OCI-LY1 (cell line): ENCODE measurements at regions not wholly inside any gene's neighbourhood (a gene's known extent, or its start where the extent isn't known, plus 50 kb on each side); places are given as distances from the start of the nearest gene placed in this dataset.

Source experiments
- H2AFZ ChIP-seq: fragments of 200-600 bp; sonication (generic), shearing (Covaris generic); 2 replicates; pipeline ENCODE4 v1.6.0; 2014; ENCODE audit warnings: antibody characterized with exemption, mild to moderate bottlenecking, low read length
- H3F3A ChIP-seq: fragments of 200-600 bp; sonication (generic), shearing (Covaris generic); 2 replicates; pipeline ENCODE4 v1.6.0; 2014; ENCODE audit warnings: mild to moderate bottlenecking, antibody characterized with exemption, low read length, moderate library complexity; ENCODE audit not compliant: insufficient read depth
- H3K27ac ChIP-seq: fragments of 200-600 bp; sonication (generic); 2 replicates; pipeline ENCODE4 v1.5.1; 2014; ENCODE audit warnings: low read length, mixed run types, mild to moderate bottlenecking, low read depth; ENCODE audit not compliant: poor library complexity, severe bottlenecking
- H3K27me3 ChIP-seq: fragments of 200-600 bp; sonication (generic); 2 replicates; pipeline ENCODE4 v1.6.0; 2014; ENCODE audit warnings: antibody characterized with exemption, mild to moderate bottlenecking, low read length, moderate library complexity; ENCODE audit not compliant: insufficient read depth
- H3K36me3 ChIP-seq: fragments of 200-600 bp; sonication (generic); 2 replicates; pipeline ENCODE4 v1.6.1; 2014; ENCODE audit warnings: mild to moderate bottlenecking, antibody characterized with exemption, low read length, moderate library complexity, mixed read lengths; ENCODE audit not compliant: insufficient read depth
- H3K4me1 ChIP-seq: fragments of 200-600 bp; sonication (generic); 2 replicates; pipeline ENCODE4 v1.5.1; 2014; ENCODE audit warnings: mild to moderate bottlenecking, low read length, moderate library complexity; ENCODE audit not compliant: insufficient read depth, severe bottlenecking
- H3K4me2 ChIP-seq: fragments of 200-600 bp; sonication (generic), shearing (Covaris generic); 2 replicates; pipeline ENCODE4 v1.6.1; 2014; ENCODE audit warnings: low read length
- H3K4me3 ChIP-seq: fragments of 200-600 bp; sonication (generic); 2 replicates; pipeline ENCODE4 v1.5.1; 2014; ENCODE audit warnings: low read length, low read depth, mild to moderate bottlenecking, mixed read lengths; ENCODE audit not compliant: poor library complexity, severe bottlenecking
- H3K79me2 ChIP-seq: fragments of 200-600 bp; shearing (Covaris generic); 2 replicates; pipeline ENCODE4 v1.6.1; 2016; ENCODE audit warnings: mixed run types, low read length, mixed read lengths; ENCODE audit not compliant: insufficient read depth
- H3K9ac ChIP-seq: fragments of 200-600 bp; sonication (generic), shearing (Covaris generic); 2 replicates; pipeline ENCODE4 v1.6.1; 2014; ENCODE audit warnings: mild to moderate bottlenecking, low read length, mixed read lengths
- H3K9me2 ChIP-seq: fragments of 200-600 bp; sonication (generic), shearing (Covaris generic); 2 replicates; pipeline ENCODE4 v1.6.1; 2014; ENCODE audit warnings: low read depth, mild to moderate bottlenecking, low read length, mixed read lengths
- H3K9me3 ChIP-seq: fragments of 200-600 bp; shearing (Covaris generic); 2 replicates; pipeline ENCODE4 v1.6.1; 2014; ENCODE audit warnings: low read length, mixed read lengths
- H4K20me1 ChIP-seq: fragments of 200-600 bp; sonication (generic), shearing (Covaris generic); 2 replicates; pipeline ENCODE4 v1.6.0; 2016; ENCODE audit warnings: mild to moderate bottlenecking, low read length; ENCODE audit not compliant: insufficient read depth
- CTCF ChIP-seq: fragments of 200-600 bp; sonication (generic), shearing (Covaris generic); IDR thresholded peaks from 2 replicates; pipeline ENCODE4 v1.5.1; 2017; ENCODE audit warnings: mild to moderate bottlenecking, antibody characterized with exemption, low read length, moderate library complexity, mixed read lengths
- EZH2 ChIP-seq: fragments of 200-600 bp; sonication (generic), shearing (Covaris generic); IDR thresholded peaks from 2 replicates; pipeline ENCODE4 v1.8.0; 2017; ENCODE audit warnings: borderline replicate concordance, mixed run types, mild to moderate bottlenecking, antibody characterized with exemption, low read length, moderate library complexity, mixed read lengths

- no peak for TF ChIP-seq EZH2
- TF ChIP-seq CTCF = no peak
- Histone ChIP-seq H3F3A (no peaks in the 10 kb centered on the region), H3K9ac (no peak overlapping the region), H3K27me3 (no peaks in the 10 kb centered on the region), H3K4me3 (no peak overlapping the region), H4K20me1 (no peaks in the 10 kb centered on the region), H3K9me3 (no peaks in the 10 kb centered on the region), H3K36me3 (no peaks in the 10 kb centered on the region), H3K4me1 (no peaks in the 10 kb centered on the region), H3K27ac (no peak overlapping the region), H3K79me2 (no peaks in the 10 kb centered on the region), H3K9me2 (no peaks in the 10 kb centered on the region), H3K4me2 (no peak overlapping the region), H2AFZ (no peak overlapping the region)
These were observed 161.3 kb upstream of the PCDH15 start for GRCh38 chr10:54962134-54962900.

- no peaks in the 10 kb centered on the region for H3K27me3 ChIP-seq
- H3K36me3 ChIP-seq = no peaks in the 10 kb centered on the region
- H3F3A ChIP-seq = no peaks in the 10 kb centered on the region
- H3K4me3 ChIP-seq = no peak overlapping the region
- H3K27ac ChIP-seq = no peak overlapping the region
- TF ChIP-seq EZH2 = no peak
- no peak for TF ChIP-seq CTCF
- H4K20me1 ChIP-seq = no peaks in the 10 kb centered on the region
- no peak overlapping the region for H3K9ac ChIP-seq
- no peak overlapping the region for H3K4me2 ChIP-seq
- H3K9me2 ChIP-seq = no peaks in the 10 kb centered on the region
- H2AFZ ChIP-seq = no peak overlapping the region
- H3K4me1 ChIP-seq = no peaks in the 10 kb centered on the region
- H3K9me3 ChIP-seq = no peaks in the 10 kb centered on the region
- H3K79me2 ChIP-seq = no peaks in the 10 kb centered on the region
These were observed 160.0 kb upstream of the PCDH15 start for GRCh38 chr10:54961040-54961439.

- Histone ChIP-seq H3K9me3 (no peaks in the 10 kb centered on the region), H2AFZ (no peak overlapping the region), H3F3A (no peaks in the 10 kb centered on the region), H3K4me2 (no peak overlapping the region), H4K20me1 (no peaks in the 10 kb centered on the region), H3K79me2 (no peaks in the 10 kb centered on the region), H3K27ac (no peak overlapping the region), H3K4me3 (no peak overlapping the region), H3K36me3 (no peaks in the 10 kb centered on the region), H3K4me1 (no peaks in the 10 kb centered on the region), H3K9ac (no peak overlapping the region), H3K9me2 (no peaks in the 10 kb centered on the region), H3K27me3 (no peaks in the 10 kb centered on the region)
- TF ChIP-seq CTCF = no peak
- no peak for TF ChIP-seq EZH2
These were observed 157.8 kb upstream of the PCDH15 start for GRCh38 chr10:54958844-54959243.
